IPS DF 19.7 (cell line): ENCODE measurements at regions not wholly inside any gene's neighbourhood (a gene's known extent, or its start where the extent isn't known, plus 50 kb on each side); places are given as distances from the start of the nearest gene placed in this dataset.
"Not testable (repeated sequence)": the region's sequence is repeated elsewhere in the genome, so short reads cannot be mapped to it uniquely, and the experiment has no call there.

Experiments
- DNase-seq: peaks from one replicate; pipeline ENCODE4 v3.0.0-alpha.2; 2013; ENCODE audit warnings: low read depth, low spot score

DNA sequence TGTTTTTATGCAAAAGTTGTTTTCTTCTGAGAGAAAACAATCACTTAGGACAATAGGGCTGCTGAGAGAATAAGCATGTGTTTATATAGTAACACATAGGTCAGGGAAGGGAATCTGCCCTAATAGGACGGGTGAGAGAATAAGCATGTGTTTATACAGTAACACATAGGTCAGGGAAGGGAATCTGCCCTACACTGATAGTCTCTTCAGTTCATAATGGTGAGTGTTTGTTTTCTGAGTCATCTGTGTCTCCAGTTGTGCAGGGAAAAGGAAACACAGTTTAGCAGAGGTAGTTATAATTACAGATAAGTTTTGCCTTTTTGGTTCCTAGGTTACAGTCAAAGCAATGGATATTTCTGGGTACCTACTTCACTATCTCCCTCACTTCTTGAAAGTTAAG, 252.3 kb upstream of the CA10 start:
- DNase-seq, result no peak

DNA sequence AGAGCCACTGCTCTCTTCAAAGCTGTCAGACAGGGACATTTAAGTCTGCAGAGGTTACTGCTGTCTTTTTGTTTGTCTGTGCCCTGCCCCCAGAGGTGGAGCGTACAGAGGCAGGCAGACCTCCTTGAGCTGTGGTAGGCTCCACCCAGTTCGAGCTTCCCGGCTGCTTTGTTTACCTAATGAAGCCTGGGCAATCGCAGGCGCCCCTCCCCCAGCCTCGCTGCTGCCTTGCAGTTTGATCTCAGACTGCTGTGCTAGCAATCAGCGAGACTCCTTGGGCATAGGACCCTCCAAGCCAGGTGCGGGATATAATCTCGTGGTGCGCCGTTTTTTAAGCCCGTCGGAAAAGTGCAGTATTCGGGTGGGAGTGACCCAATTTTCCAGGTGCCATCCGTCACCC, 250.7 kb upstream of the CA10 start:
- not testable (repeated sequence) for DNase-seq

- no peak for DNase-seq
Observed at GRCh38 chr17:52395308-52395707, 236.8 kb upstream of the CA10 start.

DNA sequence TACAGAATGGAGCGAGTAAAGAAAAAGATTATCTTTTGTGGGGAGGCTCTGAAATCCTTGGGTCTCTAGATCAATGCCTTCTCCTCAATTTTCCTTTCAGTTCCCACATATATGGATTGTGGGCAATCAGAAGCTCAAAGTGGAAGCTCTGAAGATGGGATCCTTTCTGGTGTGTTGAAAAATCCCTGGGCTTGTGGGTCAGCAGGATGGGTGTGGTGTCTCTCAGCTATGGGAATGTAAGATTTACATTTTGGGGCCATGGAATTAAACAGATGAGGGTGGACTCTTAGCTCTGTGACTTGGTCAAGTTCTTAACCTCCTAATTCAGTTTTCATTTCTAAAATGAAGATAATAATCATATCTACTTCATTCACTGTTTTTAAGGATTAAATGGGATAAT, 231.9 kb upstream of the CA10 start:
- no peak for DNase-seq

- DNase-seq, result no peak
Observed at GRCh38 chr17:52389632-52390031, 231.1 kb upstream of the CA10 start.

- no peak for DNase-seq
Observed at GRCh38 chr17:52388941-52389340, 230.4 kb upstream of the CA10 start.

DNA sequence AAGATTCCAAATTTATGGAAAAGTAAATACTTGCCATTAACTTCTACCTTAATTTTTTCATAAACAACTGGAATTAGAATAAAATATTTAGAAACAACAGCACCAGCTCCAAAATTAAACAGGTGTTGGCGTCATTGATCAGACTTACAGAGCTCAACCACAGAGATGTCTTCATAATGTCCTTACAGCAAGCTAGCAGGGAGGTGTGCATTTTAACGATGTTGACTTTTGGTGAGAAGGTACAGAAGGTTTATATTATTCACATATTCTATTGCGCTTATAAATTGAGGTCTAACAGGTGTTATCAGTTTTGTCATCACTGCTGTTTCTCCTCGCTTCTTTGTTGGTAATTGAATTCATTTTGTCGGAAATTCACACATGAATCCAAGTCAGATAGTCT, 226.2 kb upstream of the CA10 start:
- DNase-seq, result no peak

DNA sequence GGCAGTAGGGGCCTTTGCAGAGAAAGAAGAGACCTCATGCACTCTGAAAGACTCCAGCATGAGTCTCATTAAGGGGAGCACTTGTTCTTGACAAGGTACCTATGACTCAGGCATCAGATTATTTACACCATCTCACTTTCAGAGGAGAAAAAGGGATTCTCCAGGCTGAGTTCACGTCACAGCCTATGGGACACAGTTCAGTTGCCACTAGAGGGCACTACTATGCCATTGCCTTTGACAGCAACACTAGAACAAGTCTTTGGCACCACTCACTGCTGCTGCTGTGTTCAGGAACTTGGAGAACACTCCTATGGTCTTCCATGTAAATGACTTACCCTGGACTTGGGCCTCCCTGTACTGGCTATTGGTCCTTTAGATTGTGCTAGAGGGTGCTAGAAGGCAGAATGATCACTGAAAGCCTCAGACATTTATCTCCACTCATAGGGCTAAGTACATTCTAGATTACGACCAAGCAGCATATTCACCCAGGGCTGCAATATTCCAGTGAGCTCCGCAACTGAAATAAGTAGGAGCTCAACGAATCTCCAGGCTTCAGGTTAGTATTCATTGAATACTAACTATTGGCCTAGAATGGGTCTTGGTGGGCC, 225.1 kb upstream of the CA10 start:
- DNase-seq, result peak; percentile 67

- no peak for DNase-seq
Observed at GRCh38 chr17:52378860-52379259, 220.3 kb upstream of the CA10 start.

- DNase-seq, result no peak
Observed at GRCh38 chr17:52376137-52376536, 217.6 kb upstream of the CA10 start.

DNA sequence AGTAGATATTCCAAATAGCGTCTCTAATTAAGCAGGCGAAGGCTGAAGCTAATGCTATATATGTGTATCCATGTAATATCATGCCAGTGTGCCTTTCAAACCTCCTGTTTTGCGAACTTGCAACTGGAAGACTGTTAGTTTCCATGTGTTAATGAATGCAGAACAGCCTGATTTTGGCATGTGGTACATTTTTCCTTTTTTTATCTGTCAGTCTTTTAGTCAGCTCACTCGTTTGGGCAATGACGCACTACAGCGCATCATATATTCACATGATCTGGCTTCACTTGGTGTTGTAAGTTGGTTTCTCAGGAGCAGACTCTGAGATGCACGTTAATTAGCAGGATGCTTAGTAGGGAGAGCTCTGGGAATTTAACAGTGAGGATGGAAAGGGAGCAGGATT, 210.4 kb upstream of the CA10 start:
- DNase-seq, result no peak

GRCh38 chr17:52357854-52358253, 199.3 kb upstream of the CA10 start:
- DNase-seq, result no peak

GRCh38 chr17:52336796-52337195, 178.3 kb upstream of the CA10 start:
- no peak for DNase-seq

DNA sequence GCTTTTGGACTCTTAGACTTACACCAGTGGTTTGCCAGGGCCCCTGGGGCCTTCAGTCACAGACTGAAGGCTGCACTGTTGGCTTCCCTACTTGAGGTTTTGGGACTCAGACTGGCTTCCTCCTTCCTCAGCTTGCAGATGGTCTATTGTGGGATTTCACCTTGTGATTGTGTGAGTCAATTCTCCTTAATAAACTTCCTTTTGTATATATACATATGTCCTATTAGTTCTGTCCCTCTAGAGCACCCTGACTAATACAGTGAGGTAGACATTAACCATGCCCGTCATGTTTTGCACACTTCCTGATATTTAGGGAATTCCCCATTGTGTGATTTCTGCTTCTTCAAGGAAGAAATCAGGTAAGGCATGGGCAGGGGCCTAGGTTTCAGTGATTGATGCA, 147.8 kb upstream of the CA10 start:
- DNase-seq, result no peak

- no peak for DNase-seq
Observed at GRCh38 chr17:52298881-52299280, 140.4 kb upstream of the CA10 start.

- DNase-seq, result no peak
Observed at GRCh38 chr17:52297230-52298010, 138.9 kb upstream of the CA10 start.

- no peak for DNase-seq
Observed at GRCh38 chr17:52294301-52294700, 135.8 kb upstream of the CA10 start.

- DNase-seq, result no peak
Observed at GRCh38 chr17:52287611-52288010, 129.1 kb upstream of the CA10 start.

DNA sequence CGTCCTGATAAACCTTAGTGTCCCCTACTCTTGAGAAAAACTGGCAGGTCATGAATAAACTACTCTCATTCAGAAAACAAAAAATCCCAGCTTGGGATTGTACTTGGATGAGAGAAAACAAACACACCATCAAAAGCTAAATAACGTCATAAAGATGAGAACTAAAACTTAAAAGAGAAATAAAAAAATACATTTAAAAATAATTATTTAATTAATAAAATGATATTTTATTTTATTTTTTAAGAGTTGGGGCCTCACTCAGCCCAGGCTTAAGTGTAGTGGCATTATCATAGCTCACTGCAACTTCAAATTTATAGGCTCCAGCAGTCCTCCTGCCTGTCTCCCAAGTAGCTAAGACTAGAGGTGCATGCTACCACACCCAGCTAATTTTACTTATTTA, 125.4 kb upstream of the CA10 start:
- DNase-seq, result no peak

DNA sequence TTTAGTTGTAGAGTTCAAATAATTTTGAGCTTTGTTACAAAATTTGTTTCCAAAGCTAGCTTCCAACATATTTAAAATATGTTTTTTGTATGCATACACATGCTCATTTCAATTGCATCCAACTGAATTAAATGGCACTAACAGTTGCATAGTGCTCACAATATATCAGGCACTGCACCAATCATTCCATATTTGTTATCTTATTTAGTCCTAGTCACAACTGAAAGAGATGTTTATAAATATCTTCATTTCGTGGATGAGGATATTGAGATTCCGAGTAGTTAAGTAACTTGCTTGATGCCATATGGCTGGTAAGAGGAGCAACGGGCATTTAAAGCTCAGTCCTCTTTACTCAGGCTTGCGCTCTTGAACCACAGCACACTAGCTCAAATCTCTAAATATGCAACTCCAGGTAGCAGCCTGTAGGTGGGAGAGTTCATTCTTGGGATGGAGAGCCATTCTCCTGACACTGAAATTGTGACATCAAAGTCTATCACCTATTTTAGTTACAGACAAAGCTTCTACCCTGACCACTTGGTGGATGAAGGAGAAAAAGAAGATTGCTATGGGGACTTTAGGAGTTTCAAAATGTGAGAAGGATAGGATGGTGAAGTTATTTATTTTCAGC, 118.0 kb upstream of the CA10 start:
- peak; percentile 2 for DNase-seq

DNA sequence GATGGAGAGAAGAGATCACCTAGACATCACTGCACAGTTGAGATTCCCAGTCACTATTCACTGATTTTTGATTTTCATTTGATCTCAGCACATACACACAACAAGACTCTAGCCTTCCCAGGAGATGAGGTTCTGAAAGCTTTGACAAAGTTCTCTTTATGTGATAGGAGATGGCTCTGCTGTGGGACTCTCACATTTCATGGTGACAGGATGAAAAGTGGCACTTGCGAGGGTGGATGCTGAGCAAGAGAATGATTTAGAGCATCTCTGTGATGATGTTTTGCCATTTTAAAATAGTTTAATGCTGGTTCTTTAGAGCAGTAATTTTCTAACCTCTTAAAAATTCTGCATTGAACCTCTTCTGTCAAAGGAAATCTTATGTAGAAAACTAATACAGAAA, 113.3 kb upstream of the CA10 start:
- no peak for DNase-seq

GRCh38 chr17:52255347-52255746, 96.8 kb upstream of the CA10 start:
- DNase-seq, result no peak

- DNase-seq, result no peak
Observed at GRCh38 chr17:52244689-52245088, 86.2 kb upstream of the CA10 start.
